MCF 10A (cell line): ENCODE measurements at regions not wholly inside any gene's neighbourhood (a gene's known extent, or its start where the extent isn't known, plus 50 kb on each side); places are given as distances from the start of the nearest gene placed in this dataset.

ENCODE experiments used
- BruUV-seq: library from RNA; stranded (reverse); fragments of 400-500 nt; replicated peaks from 2 replicates; lab custom pipeline; 2021; lab: Mats Ljungman, UMichigan
- CTCF ChIA-PET: fragments of 300-600 bp; sonication (Branson Sonifier 250); formaldehyde crosslinking; extraction: SDS; loops from one replicate; lab custom pipeline; 2021; ENCODE audit warnings: antibody characterized with exemption, inconsistent platforms; lab: Yijun Ruan, JAX
- POLR2A ChIA-PET: fragments of 300-600, 350-650 bp; sonication (Branson Sonifier 250); formaldehyde crosslinking; extraction: SDS; loops from one replicate; lab custom pipeline; 2020; ENCODE audit warnings: antibody characterized with exemption, inconsistent platforms; lab: Yijun Ruan, JAX
- DNase-seq: peaks from one replicate; pipeline ENCODE4 v3.0.0-alpha.2; 2018; ENCODE audit not compliant: unreplicated experiment
- H3K27ac Mint-ChIP-seq: one replicate; pipeline ENCODE4 v1.8.0; 2022; ENCODE audit warnings: mild to moderate bottlenecking, low read depth, mixed read lengths; ENCODE audit not compliant: unreplicated experiment
- H3K27me3 Mint-ChIP-seq: one replicate; pipeline ENCODE4 v1.8.0; 2022; ENCODE audit warnings: mixed read lengths; ENCODE audit not compliant: insufficient read depth, unreplicated experiment
- H3K36me3 Mint-ChIP-seq: one replicate; pipeline ENCODE4 v1.8.0; 2022; ENCODE audit warnings: mild to moderate bottlenecking, moderate library complexity, mixed read lengths; ENCODE audit not compliant: insufficient read depth, unreplicated experiment
- H3K4me1 Mint-ChIP-seq: one replicate; pipeline ENCODE4 v1.8.0; 2022; ENCODE audit warnings: mixed read lengths; ENCODE audit not compliant: insufficient read depth, unreplicated experiment
- H3K4me3 Mint-ChIP-seq: one replicate; pipeline ENCODE4 v1.8.0; 2022; ENCODE audit warnings: mild to moderate bottlenecking, moderate library complexity, mixed read lengths; ENCODE audit not compliant: unreplicated experiment
- H3K9me3 Mint-ChIP-seq: one replicate; pipeline ENCODE4 v1.8.0; 2022; ENCODE audit warnings: mixed read lengths; ENCODE audit not compliant: unreplicated experiment
- intact Hi-C: fragments of 100-400 bp; cut with micrococcal nuclease; formaldehyde crosslinking; loops from 2 replicates; pipeline ENCODE4 v1.14.1; 2022
- TF ChIP-seq, protein P1 (sequence below): fragments of 200-600 bp; IDR thresholded peaks from one replicate; pipeline ENCODE4 v1.8.0; 2022; ENCODE audit warnings: antibody characterized with exemption, mild to moderate bottlenecking; ENCODE audit not compliant: unreplicated experiment

DNA sequence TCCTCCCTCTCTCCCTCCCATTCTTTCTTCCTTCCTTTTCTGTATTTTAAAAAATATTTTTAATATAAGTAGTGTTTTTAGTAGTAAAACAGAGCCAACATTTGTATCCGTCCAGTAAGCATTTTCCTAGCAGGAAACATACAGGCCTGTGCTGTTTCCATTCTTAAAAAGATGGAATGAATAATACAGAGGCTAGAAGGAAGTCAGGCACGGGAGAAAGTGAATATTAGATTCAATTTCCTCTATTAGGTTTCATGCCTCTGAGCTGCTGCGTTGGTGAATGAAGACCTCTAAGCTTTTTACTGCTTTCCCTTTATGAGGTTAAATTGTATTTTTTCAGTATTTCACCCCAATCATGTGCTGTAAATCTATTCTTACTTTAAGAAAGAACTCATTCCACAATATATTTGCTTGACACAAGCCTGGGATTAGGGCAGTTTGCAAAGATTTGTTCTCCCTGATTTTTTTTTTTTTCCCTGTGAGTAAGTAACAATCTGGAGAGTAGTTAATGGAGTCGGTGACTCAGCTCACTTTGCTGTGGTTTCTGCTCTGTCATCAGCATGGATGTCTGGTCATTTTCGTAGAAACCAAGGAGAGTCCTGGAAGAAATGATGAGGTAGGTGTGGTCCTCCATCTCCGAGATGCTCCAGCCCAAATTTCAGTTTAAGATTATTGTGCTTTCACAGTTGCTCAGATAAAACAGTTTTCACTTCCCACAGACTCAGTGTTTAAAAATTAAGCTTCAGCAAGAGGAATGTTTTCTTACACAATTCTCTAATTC is 76.1 kb upstream of the PITRM1 start:
- H3K9me3 Mint-ChIP-seq: no peaks in the 10 kb centered on the region
- H3K27ac Mint-ChIP-seq: peak overlapping the region; percentile 87
- CTCF ChIA-PET: interaction anchor here (0.6 kb wide), 1 partner anchor 1106 kb away, joined by 4 read pairs; no protein-coding TSS in a partner anchor

DNA sequence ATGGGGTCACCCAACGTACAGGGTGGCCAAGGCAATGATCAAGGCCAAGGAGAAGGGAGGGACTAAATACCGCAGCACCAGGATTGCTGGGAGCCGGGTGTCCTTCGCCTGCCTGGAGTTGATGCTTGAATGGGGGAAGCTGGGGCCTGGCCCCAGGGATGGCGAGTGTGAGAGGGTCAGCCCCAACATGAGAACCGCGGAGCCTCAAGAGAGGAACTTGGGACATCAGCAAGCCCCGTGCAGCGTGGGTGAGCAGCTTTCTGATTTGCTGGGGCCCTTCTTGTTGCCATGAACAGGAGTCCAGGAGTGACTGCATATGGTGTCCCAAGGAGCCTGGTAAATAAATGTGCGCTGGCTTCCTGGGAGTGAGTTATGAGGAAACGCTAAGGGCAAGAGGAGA is 72.8 kb upstream of the PITRM1 start:
- POLR2A ChIA-PET: interaction anchor here (0.9 to 1.5 kb wide), 2 partner anchors 530 to 537 kb away, joined by 3 to 5 read pairs; no protein-coding TSS in a partner anchor
- Mint-ChIP-seq H3K27me3 (no peaks in the 10 kb centered on the region), H3K9me3 (no peaks in the 10 kb centered on the region), H3K36me3 (no peaks in the 10 kb centered on the region), H3K4me3 (no peak overlapping the region), H3K4me1 (peaks cover 7% of the 10 kb centered on the region), H3K27ac (no peak overlapping the region)
- TF ChIP-seq, protein P1, sequence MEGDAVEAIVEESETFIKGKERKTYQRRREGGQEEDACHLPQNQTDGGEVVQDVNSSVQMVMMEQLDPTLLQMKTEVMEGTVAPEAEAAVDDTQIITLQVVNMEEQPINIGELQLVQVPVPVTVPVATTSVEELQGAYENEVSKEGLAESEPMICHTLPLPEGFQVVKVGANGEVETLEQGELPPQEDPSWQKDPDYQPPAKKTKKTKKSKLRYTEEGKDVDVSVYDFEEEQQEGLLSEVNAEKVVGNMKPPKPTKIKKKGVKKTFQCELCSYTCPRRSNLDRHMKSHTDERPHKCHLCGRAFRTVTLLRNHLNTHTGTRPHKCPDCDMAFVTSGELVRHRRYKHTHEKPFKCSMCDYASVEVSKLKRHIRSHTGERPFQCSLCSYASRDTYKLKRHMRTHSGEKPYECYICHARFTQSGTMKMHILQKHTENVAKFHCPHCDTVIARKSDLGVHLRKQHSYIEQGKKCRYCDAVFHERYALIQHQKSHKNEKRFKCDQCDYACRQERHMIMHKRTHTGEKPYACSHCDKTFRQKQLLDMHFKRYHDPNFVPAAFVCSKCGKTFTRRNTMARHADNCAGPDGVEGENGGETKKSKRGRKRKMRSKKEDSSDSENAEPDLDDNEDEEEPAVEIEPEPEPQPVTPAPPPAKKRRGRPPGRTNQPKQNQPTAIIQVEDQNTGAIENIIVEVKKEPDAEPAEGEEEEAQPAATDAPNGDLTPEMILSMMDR: no peak
- intact Hi-C loops: loop anchor here (5.0 kb wide), 1 partner anchor 207 kb away; no protein-coding TSS in a partner anchor
- CTCF ChIA-PET: interaction anchor here (0.5 to 1.4 kb wide), 3 partner anchors 47 to 1522 kb away, joined by 3 to 4 read pairs (median 4); no protein-coding TSS in a partner anchor
- no peak for DNase-seq
- no TSS peak for BruUV-seq

More for the DNA sequence above, 76.1 kb upstream of the PITRM1 start:
- peaks cover 13% of the 10 kb centered on the region for H3K27me3 Mint-ChIP-seq
- intact Hi-C loops: loop anchor here (2.0 to 5.0 kb wide), 2 partner anchors 204 to 220 kb away; no protein-coding TSS in a partner anchor
- peaks cover 7% of the 10 kb centered on the region for H3K4me1 Mint-ChIP-seq
- peaks cover under 1% of the 10 kb centered on the region for H3K36me3 Mint-ChIP-seq
- TF ChIP-seq, protein P1: no peak
- H3K4me3 Mint-ChIP-seq: no peak overlapping the region
- POLR2A ChIA-PET: interaction anchor here (0.6 to 1.7 kb wide), 10 partner anchors 8 to 1517 kb away, joined by 3 to 13 read pairs (median 4); partner anchors contain the start of gene KLF6
- BruUV-seq: no TSS peak
- peak; percentile 80 for DNase-seq

DNA sequence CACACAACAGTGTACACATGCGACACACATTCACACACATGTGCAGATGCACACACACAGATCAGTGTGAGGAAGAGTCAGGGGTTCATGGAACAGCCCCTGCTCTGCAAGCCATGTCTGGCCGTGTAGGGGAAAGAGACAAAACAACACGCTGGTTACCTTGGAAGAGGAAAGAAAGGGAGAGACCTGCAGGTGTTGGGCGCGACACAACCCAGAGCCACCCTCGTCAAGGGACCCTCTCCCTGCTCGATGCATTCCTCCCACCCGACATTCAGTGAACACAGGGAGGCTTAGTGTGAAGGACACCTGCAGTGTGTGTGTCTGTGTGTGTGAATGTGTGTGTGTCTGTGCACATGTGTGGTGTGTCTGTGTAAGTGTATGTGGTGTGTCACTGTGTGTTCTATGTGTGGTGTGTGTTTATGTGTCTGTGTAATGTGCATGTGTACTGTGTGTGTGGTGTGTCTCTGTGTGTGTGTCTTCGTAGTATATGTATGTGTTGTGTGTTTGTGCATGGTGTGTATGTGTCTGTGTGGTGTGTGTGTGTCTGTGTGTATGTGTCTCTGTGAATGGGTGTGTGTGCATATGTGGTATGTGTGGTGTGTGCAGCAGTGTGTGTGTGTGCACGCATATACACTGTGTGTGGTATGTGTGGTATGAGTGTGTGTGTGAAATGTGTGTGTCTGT is 69.5 kb upstream of the PITRM1 start:
- no peaks in the 10 kb centered on the region for H3K27me3 Mint-ChIP-seq
- H3K9me3 Mint-ChIP-seq: no peaks in the 10 kb centered on the region
- ChIA-PET CTCF (interaction anchor here (0.6 kb wide), 1 partner anchor 507 kb away, joined by 3 read pairs; no protein-coding TSS in a partner anchor), POLR2A (no interaction called here)
- H3K4me1 Mint-ChIP-seq: peaks cover 5% of the 10 kb centered on the region
- no TSS peak for BruUV-seq
- intact Hi-C loops: no loop called here
- no peak overlapping the region for H3K27ac Mint-ChIP-seq
- TF ChIP-seq, protein P1: no peak
- no peaks in the 10 kb centered on the region for H3K36me3 Mint-ChIP-seq
- H3K4me3 Mint-ChIP-seq: no peak overlapping the region
- DNase-seq: no peak
